Duodenal mucosa (tissue), 2 donors: ENCODE measurements at regions not wholly inside any gene's neighbourhood (a gene's known extent, or its start where the extent isn't known, plus 50 kb on each side); places are given as distances from the start of the nearest gene placed in this dataset.
"Not testable (repeated sequence)": the region's sequence is repeated elsewhere in the genome, so short reads cannot be mapped to it uniquely, and the experiment has no call there.

Experiments used
- H3K27ac ChIP-seq: one replicate; pipeline ENCODE4 v1.7.0; 2013; ENCODE audit warnings: low read depth, low read length
- H3K27me3 ChIP-seq, 2 donors: one replicate each; pipeline ENCODE4 v1.7.0; 2013; ENCODE audit warnings: low read length in 2 of 2, control low read depth in 1 of 2; ENCODE audit not compliant: insufficient read depth in 2 of 2, control insufficient read depth in 1 of 2
- H3K36me3 ChIP-seq, 2 donors: one replicate each; pipeline ENCODE4 v1.7.0; 2013; ENCODE audit warnings: low read length in 2 of 2, control low read depth in 1 of 2; ENCODE audit not compliant: insufficient read depth in 2 of 2, control insufficient read depth in 1 of 2
- H3K4me1 ChIP-seq, 2 donors: one replicate each; pipeline ENCODE4 v1.7.0; 2013; ENCODE audit warnings: low read length in 2 of 2, control low read depth in 1 of 2; ENCODE audit not compliant: insufficient read depth in 2 of 2, control insufficient read depth in 1 of 2
- H3K4me3 ChIP-seq, 2 donors: one replicate each; pipeline ENCODE4 v1.7.0; 2013; ENCODE audit warnings: low read length in 2 of 2, low read depth in 1 of 2
- H3K9ac ChIP-seq, 2 donors: one replicate each; pipeline ENCODE4 v1.7.0; 2013; ENCODE audit warnings: low read length in 2 of 2, low read depth in 1 of 2
- H3K9me3 ChIP-seq, 2 donors: one replicate each; pipeline ENCODE4 v1.7.0; 2013; ENCODE audit warnings: low read length in 2 of 2, control low read depth in 1 of 2; ENCODE audit not compliant: control insufficient read depth in 1 of 2

- Histone ChIP-seq H3K4me3 (peak overlapping the region in 1 of 2 donors; percentile 4), H3K9ac (no peak overlapping the region), H3K36me3 (no peaks in the 10 kb centered on the region), H3K9me3 (no peaks in the 10 kb centered on the region), H3K27me3 (peaks cover 0 to 10% of the 10 kb centered on the region in 2 donors), H3K4me1 (no peaks in the 10 kb centered on the region), H3K27ac (no peak overlapping the region)
These were observed 201.6 kb downstream of the ICOS start for GRCh38 chr2:204138206-204138605.

GRCh38 chr2:204140246-204140645 is 203.7 kb downstream of the ICOS start:
- Histone ChIP-seq H3K27me3 (peaks cover 0 to 10% of the 10 kb centered on the region in 2 donors), H3K27ac (no peak overlapping the region), H3K4me1 (no peaks in the 10 kb centered on the region), H3K9ac (no peak overlapping the region), H3K9me3 (no peaks in the 10 kb centered on the region), H3K4me3 (no peak overlapping the region), H3K36me3 (no peaks in the 10 kb centered on the region)

GRCh38 chr2:204143216-204144014 is 206.9 kb downstream of the ICOS start:
- Histone ChIP-seq H3K27me3 (peaks cover 0 to 6% of the 10 kb centered on the region in 2 donors), H3K36me3 (no peaks in the 10 kb centered on the region), H3K4me1 (no peaks in the 10 kb centered on the region), H3K9ac (no peak overlapping the region), H3K4me3 (no peak overlapping the region), H3K27ac (no peak overlapping the region), H3K9me3 (no peaks in the 10 kb centered on the region)

- peaks cover 0 to 6% of the 10 kb centered on the region in 2 donors for H3K27me3 ChIP-seq
- no peak overlapping the region for H3K27ac ChIP-seq
- H3K36me3 ChIP-seq = no peaks in the 10 kb centered on the region
- H3K4me3 ChIP-seq = no peak overlapping the region
- H3K9me3 ChIP-seq = no peaks in the 10 kb centered on the region
- H3K4me1 ChIP-seq = no peaks in the 10 kb centered on the region
- no peak overlapping the region for H3K9ac ChIP-seq
These were observed 207.9 kb downstream of the ICOS start for GRCh38 chr2:204144492-204144891.

GRCh38 chr2:204145263-204145751 is 208.7 kb downstream of the ICOS start:
- H3K9ac ChIP-seq = peak overlapping the region; percentile 35 to 50
- no peaks in the 10 kb centered on the region for H3K36me3 ChIP-seq
- no peak overlapping the region for H3K27ac ChIP-seq
- no peaks in the 10 kb centered on the region for H3K4me1 ChIP-seq
- H3K27me3 ChIP-seq = peaks cover 0 to 4% of the 10 kb centered on the region in 2 donors
- no peaks in the 10 kb centered on the region for H3K9me3 ChIP-seq
- peak overlapping the region; percentile 65 to 83 for H3K4me3 ChIP-seq

GRCh38 chr2:204145791-204146190 is 209.2 kb downstream of the ICOS start:
- peaks cover 0 to 3% of the 10 kb centered on the region in 2 donors for H3K27me3 ChIP-seq
- H3K27ac ChIP-seq = no peak overlapping the region
- H3K4me3 ChIP-seq = peak overlapping the region; percentile 65 to 83
- no peaks in the 10 kb centered on the region for H3K4me1 ChIP-seq
- H3K9me3 ChIP-seq = no peaks in the 10 kb centered on the region
- no peaks in the 10 kb centered on the region for H3K36me3 ChIP-seq
- H3K9ac ChIP-seq = peak overlapping the region; percentile 35 to 50

- not testable (repeated sequence) for H3K4me3 ChIP-seq, H3K27me3 ChIP-seq, H3K27ac ChIP-seq
These were observed 210.5 kb downstream of the ICOS start for GRCh38 chr2:204147040-204147439.

GRCh38 chr2:204150721-204151120 is 214.2 kb downstream of the ICOS start:
- no peaks in the 10 kb centered on the region for H3K4me1 ChIP-seq
- H3K9me3 ChIP-seq = no peaks in the 10 kb centered on the region
- no peak overlapping the region for H3K9ac ChIP-seq
- H3K36me3 ChIP-seq = no peaks in the 10 kb centered on the region
- H3K27ac ChIP-seq = no peak overlapping the region
- H3K4me3 ChIP-seq = no peak overlapping the region
- H3K27me3 ChIP-seq = peaks cover 0 to 3% of the 10 kb centered on the region in 2 donors

More at GRCh38 chr2:204147040-204147439, 210.5 kb downstream of the ICOS start:
- not testable (repeated sequence) for H3K4me1 ChIP-seq, H3K9me3 ChIP-seq, H3K36me3 ChIP-seq, H3K9ac ChIP-seq

- Histone ChIP-seq H3K4me3 (no peak overlapping the region), H3K4me1 (no peaks in the 10 kb centered on the region), H3K36me3 (no peaks in the 10 kb centered on the region), H3K27me3 (peaks cover 0 to 3% of the 10 kb centered on the region in 2 donors), H3K9ac (no peak overlapping the region), H3K9me3 (no peaks in the 10 kb centered on the region), H3K27ac (no peak overlapping the region)
These were observed 216.1 kb downstream of the ICOS start for GRCh38 chr2:204152616-204153015.

GRCh38 chr2:204154863-204155262 is 218.3 kb downstream of the ICOS start:
- no peak overlapping the region for H3K27ac ChIP-seq
- peaks cover 0 to 3% of the 10 kb centered on the region in 2 donors for H3K27me3 ChIP-seq
- no peaks in the 10 kb centered on the region for H3K36me3 ChIP-seq
- no peak overlapping the region for H3K9ac ChIP-seq
- H3K4me3 ChIP-seq = no peak overlapping the region
- H3K9me3 ChIP-seq = no peaks in the 10 kb centered on the region
- H3K4me1 ChIP-seq = no peaks in the 10 kb centered on the region
